Colonic mucosa (tissue), 4 donors: ENCODE measurements at regions not wholly inside any gene's neighbourhood (a gene's known extent, or its start where the extent isn't known, plus 50 kb on each side); places are given as distances from the start of the nearest gene placed in this dataset.

Source experiments
- DNase-seq: peaks from one replicate; pipeline ENCODE4 v3.0.0-alpha.2; 2020
- H3K27ac ChIP-seq: fragments of 200-600 bp; one replicate; pipeline ENCODE4 v1.8.0; 2021
- H3K27me3 ChIP-seq: fragments of 200-600 bp; one replicate; pipeline ENCODE4 v1.8.0; 2021
- H3K36me3 ChIP-seq: fragments of 200-600 bp; one replicate; pipeline ENCODE4 v1.8.0; 2021
- H3K4me1 ChIP-seq: fragments of 200-600 bp; one replicate; pipeline ENCODE4 v1.8.0; 2021; ENCODE audit warnings: mild to moderate bottlenecking
- H3K4me3 ChIP-seq: fragments of 200-600 bp; one replicate; pipeline ENCODE4 v1.8.0; 2021
- H3K9ac ChIP-seq, 2 donors: one replicate each; pipeline ENCODE4 v1.7.0; 2013; ENCODE audit warnings: control low read depth in 2 of 2, low read depth in 2 of 2, low read length in 2 of 2
- H3K9me3 ChIP-seq: fragments of 200-600 bp; one replicate; pipeline ENCODE4 v1.8.0; 2021
- CTCF ChIP-seq: fragments of 200-600 bp; IDR thresholded peaks from one replicate; pipeline ENCODE4 v1.8.0; 2022; ENCODE audit warnings: antibody characterized with exemption, mild to moderate bottlenecking
- intact Hi-C: fragments of 100-400 bp; cut with DNase I; formaldehyde crosslinking; loops from one replicate; pipeline ENCODE4 v1.14.1; 2022
- donor health status: healthy.
- donor health status: DM: no; HTN: no; CAD: no.
- donor health status: DM: no; HTN: no; CAD: no.

GRCh38 chr17:77549726-77550366 is 408.7 kb upstream of the TNRC6C start:
- H3K4me3 ChIP-seq = no peak overlapping the region
- H3K36me3 ChIP-seq = no peaks in the 10 kb centered on the region
- no peaks in the 10 kb centered on the region for H3K4me1 ChIP-seq
- H3K27me3 ChIP-seq = no peaks in the 10 kb centered on the region
- intact Hi-C loops = loop anchor here (2.0 kb wide), 1 partner anchor 61 kb away; no protein-coding TSS in a partner anchor
- no peak overlapping the region for H3K9ac ChIP-seq
- H3K9me3 ChIP-seq = no peaks in the 10 kb centered on the region
- TF ChIP-seq CTCF = no peak
- no peak overlapping the region for H3K27ac ChIP-seq
- DNase-seq = no peak

GRCh38 chr17:77553459-77554066 is 404.9 kb upstream of the TNRC6C start:
- Histone ChIP-seq H3K9ac (no peak overlapping the region), H3K4me3 (no peak overlapping the region), H3K27ac (no peak overlapping the region), H3K4me1 (no peaks in the 10 kb centered on the region), H3K27me3 (no peaks in the 10 kb centered on the region), H3K36me3 (no peaks in the 10 kb centered on the region), H3K9me3 (no peaks in the 10 kb centered on the region)
- no peak for TF ChIP-seq CTCF
- DNase-seq = no peak
- intact Hi-C loops = no loop called here

- H3K27ac ChIP-seq = no peak overlapping the region
- no peaks in the 10 kb centered on the region for H3K4me1 ChIP-seq
- H3K9me3 ChIP-seq = no peaks in the 10 kb centered on the region
- no peak for DNase-seq
- H3K27me3 ChIP-seq = no peaks in the 10 kb centered on the region
- no peak overlapping the region for H3K9ac ChIP-seq
- intact Hi-C loops = no loop called here
- H3K4me3 ChIP-seq = no peak overlapping the region
- no peaks in the 10 kb centered on the region for H3K36me3 ChIP-seq
- TF ChIP-seq CTCF = no peak
These were observed 403.3 kb upstream of the TNRC6C start for GRCh38 chr17:77555121-77555591.

- H3K36me3 ChIP-seq = no peaks in the 10 kb centered on the region
- H3K4me3 ChIP-seq = no peak overlapping the region
- intact Hi-C loops = no loop called here
- no peaks in the 10 kb centered on the region for H3K27me3 ChIP-seq
- no peaks in the 10 kb centered on the region for H3K4me1 ChIP-seq
- H3K9me3 ChIP-seq = no peaks in the 10 kb centered on the region
- H3K9ac ChIP-seq = no peak overlapping the region
- DNase-seq = peak; percentile 47
- H3K27ac ChIP-seq = no peak overlapping the region
- no peak for TF ChIP-seq CTCF
These were observed 402.7 kb upstream of the TNRC6C start for GRCh38 chr17:77555741-77556291.

- no peaks in the 10 kb centered on the region for H3K9me3 ChIP-seq
- intact Hi-C loops = no loop called here
- no peak overlapping the region for H3K9ac ChIP-seq
- H3K36me3 ChIP-seq = no peaks in the 10 kb centered on the region
- no peak overlapping the region for H3K4me3 ChIP-seq
- no peaks in the 10 kb centered on the region for H3K27me3 ChIP-seq
- no peaks in the 10 kb centered on the region for H3K4me1 ChIP-seq
- no peak for DNase-seq
- no peak overlapping the region for H3K27ac ChIP-seq
- no peak for TF ChIP-seq CTCF
These were observed 402.0 kb upstream of the TNRC6C start for GRCh38 chr17:77556383-77557061.
